ENCODE measurements at regions not wholly inside any gene's neighbourhood (a gene's known extent, or its start where the extent isn't known, plus 50 kb on each side); places are given as distances from the start of the nearest gene placed in this dataset.
"Not testable (repeated sequence)": the region's sequence is repeated elsewhere in the genome, so short reads cannot be mapped to it uniquely, and the experiment has no call there.

GRCh38 chr1:214715126-214715525, 112.1 kb downstream of the CENPF start:
- no peak for DNase-seq (ENCODE audit: low read depth)

- DNase-seq (ENCODE audit: low read depth): no peak
Measured at GRCh38 chr1:214717351-214717750, 114.4 kb downstream of the CENPF start.

GRCh38 chr1:214718724-214719123, 115.7 kb downstream of the CENPF start:
- DNase-seq (ENCODE audit: low read depth): no peak

GRCh38 chr1:214719207-214719606, 116.2 kb downstream of the CENPF start:
- DNase-seq (ENCODE audit: low read depth): no peak

GRCh38 chr1:214720561-214720960, 117.6 kb downstream of the CENPF start:
- no peak for DNase-seq (ENCODE audit: low read depth)

GRCh38 chr1:214727274-214727673, 124.3 kb downstream of the CENPF start:
- no peak for DNase-seq (ENCODE audit: low read depth)

GRCh38 chr1:214739621-214740238, 136.7 kb downstream of the CENPF start:
- DNase-seq (ENCODE audit: low read depth): no peak

- no peak for DNase-seq (ENCODE audit: low read depth)
Measured at GRCh38 chr1:214740471-214740870, 137.5 kb downstream of the CENPF start.

- DNase-seq (ENCODE audit: low read depth): no peak
Measured at GRCh38 chr1:214747050-214747635, 144.1 kb downstream of the CENPF start.

GRCh38 chr1:214753236-214753852, 150.3 kb downstream of the CENPF start:
- DNase-seq (ENCODE audit: low read depth): no peak

GRCh38 chr1:214761030-214761429, 158.0 kb downstream of the CENPF start:
- DNase-seq (ENCODE audit: low read depth): no peak

GRCh38 chr1:214762902-214763301, 159.9 kb downstream of the CENPF start:
- DNase-seq (ENCODE audit: low read depth): no peak

GRCh38 chr1:214764502-214764901, 161.5 kb downstream of the CENPF start:
- no peak for DNase-seq (ENCODE audit: low read depth)

- no peak for DNase-seq (ENCODE audit: low read depth)
Measured at GRCh38 chr1:214767221-214767620, 164.2 kb downstream of the CENPF start.

- DNase-seq (ENCODE audit: low read depth): not testable (repeated sequence)
Measured at GRCh38 chr1:214769666-214770065, 166.7 kb downstream of the CENPF start.

- no peak for DNase-seq (ENCODE audit: low read depth)
Measured at GRCh38 chr1:214777364-214777763, 174.4 kb downstream of the CENPF start.

- DNase-seq (ENCODE audit: low read depth): no peak
Measured at GRCh38 chr1:214791961-214792360, 189.0 kb downstream of the CENPF start.

GRCh38 chr1:214792527-214793186, 189.7 kb downstream of the CENPF start:
- DNase-seq (ENCODE audit: low read depth): no peak

GRCh38 chr1:214793708-214794107, 190.7 kb downstream of the CENPF start:
- peak; percentile 21 for DNase-seq (ENCODE audit: low read depth)

- DNase-seq (ENCODE audit: low read depth): peak; percentile 15
Measured at GRCh38 chr1:214801191-214801590, 198.2 kb downstream of the CENPF start.

GRCh38 chr1:214808845-214809460, 206.0 kb downstream of the CENPF start:
- peak; percentile 60 for DNase-seq (ENCODE audit: low read depth)

GRCh38 chr1:214816603-214817002, 213.6 kb downstream of the CENPF start:
- no peak for DNase-seq (ENCODE audit: low read depth)

Data from LHCN-M2 (cell line).